GM21515 (cell line): ENCODE measurements at regions not wholly inside any gene's neighbourhood (a gene's known extent, or its start where the extent isn't known, plus 50 kb on each side); places are given as distances from the start of the nearest gene placed in this dataset.

ENCODE experiments used
- ATAC-seq: cut with Tn5 transposase; IDR thresholded peaks from one replicate; pipeline ENCODE4 v1.9.1; 2021; ENCODE audit not compliant: unreplicated experiment

DNA sequence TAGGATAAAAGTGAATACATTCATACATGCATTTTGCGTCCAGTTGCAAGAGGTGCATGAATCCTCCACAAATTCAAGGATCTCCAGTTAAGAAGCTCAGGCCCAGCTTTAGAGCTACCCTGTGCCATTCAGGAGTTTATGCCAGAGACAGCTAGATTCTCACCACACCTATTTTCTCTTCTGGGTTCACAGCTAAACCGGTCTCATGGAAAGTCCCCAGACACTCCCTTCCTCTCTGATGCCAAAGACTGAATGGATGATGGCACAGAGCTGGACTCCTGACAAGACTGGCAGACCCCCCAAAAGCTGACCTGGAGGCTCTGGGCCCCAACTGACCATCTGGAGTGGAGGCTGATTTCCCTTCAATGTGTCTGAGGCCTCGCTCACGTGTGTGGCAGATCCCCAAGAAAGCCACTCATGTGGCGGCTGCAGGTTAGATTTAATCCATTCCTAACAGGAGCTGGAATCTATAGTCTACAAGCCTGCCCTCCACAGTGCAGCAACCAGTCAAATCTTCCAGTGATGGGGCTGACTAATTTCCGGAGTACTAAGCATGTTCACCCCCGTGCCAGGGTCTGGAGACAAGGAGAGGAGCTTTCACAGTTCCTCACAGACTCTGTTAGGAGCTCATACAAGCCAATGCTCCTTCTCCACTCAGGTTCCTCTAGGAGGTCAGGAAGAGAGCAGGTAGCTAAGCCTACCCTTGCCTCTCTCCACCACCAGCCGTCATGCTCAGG is 257.1 kb downstream of the BCL11A start:
- ATAC-seq = no peak

DNA sequence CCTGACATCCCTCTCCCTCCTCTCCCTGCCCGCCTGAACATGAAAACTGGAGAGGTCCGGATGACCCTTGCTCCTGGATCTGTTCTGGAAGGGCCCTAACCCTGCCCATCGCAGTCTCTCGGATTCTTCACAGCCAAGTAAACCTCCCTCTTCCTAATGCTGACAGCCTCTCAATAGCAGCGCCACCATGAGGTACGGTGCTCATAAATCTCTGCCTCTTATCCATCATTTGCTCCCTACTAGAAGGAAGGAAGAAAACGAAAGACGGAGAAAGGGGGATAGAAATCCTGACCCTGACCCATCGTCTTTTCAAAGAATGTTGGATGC is 257.9 kb downstream of the BCL11A start:
- ATAC-seq = no peak

DNA sequence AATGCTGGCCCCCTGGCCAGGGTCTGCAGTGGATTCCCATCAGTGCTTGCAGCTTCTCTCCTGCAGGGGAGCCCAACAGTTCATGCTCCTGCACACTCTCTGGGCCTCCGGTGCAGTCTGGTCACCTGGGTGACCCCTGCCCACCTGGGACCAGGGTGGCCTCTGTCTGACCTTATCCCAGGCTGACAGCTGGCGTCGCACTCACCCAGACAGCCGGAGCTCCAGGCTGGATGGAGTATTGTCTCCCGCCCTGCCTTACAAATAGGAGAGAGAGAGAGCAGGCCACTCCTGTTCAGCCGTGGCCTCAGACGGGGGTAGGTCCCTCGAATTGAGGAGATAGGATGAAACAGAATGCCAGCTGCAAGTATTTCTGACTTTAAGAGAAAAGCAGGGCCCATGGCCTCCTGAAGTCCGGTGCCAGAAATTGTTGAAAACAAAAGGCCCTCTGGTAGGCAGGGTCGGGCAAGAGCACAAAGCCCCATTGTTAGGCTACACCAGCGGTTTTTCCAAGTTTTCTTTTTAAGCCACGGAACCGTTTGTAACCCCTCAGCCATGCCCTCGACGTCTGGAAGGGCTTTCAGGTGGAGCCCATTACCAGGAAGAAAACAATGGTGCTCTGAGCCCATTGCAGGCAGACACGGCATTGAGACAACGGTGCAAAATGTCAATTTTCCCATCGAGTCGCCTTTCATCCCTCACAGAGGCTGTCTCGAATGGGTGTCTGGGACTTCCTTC is 258.4 kb downstream of the BCL11A start:
- ATAC-seq = no peak

DNA sequence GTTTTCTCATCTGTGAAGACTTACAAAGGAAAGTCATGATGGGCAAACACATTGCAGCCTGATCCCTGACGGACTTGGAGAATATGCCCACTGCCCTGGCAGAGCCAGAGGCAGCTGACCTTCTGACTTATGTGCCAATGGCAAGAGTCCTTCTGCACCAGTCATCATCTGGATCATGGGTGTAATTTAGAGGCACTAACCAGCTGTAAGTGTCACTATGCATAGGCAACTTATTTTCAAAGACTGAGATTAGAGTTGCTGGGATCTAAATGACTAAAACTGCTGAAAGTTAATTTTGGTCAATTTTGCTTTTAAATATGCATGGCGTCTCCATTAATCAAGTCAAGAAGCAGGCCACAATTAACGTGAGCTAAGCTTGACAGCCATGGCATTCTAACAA is 261.2 kb downstream of the BCL11A start:
- ATAC-seq = no peak

DNA sequence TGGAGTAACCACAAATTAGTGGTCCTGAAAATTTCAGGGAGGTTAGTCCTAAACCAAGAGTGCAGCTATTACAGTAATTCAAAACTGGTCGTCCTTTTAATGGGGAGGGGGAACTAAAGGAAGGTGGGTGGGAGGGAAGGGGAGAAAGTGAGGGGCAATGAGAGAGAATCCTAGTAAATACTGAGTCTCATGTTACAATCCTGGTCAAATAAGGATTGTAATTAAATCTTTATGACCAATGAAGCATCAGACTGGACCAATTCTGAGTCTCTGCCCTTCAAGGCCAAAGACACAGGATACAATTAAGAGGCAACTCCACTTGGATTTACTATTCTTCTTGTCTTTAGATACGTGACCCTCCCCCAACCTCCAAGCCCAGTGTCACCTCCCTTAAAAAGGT is 262.9 kb downstream of the BCL11A start:
- ATAC-seq = no peak

DNA sequence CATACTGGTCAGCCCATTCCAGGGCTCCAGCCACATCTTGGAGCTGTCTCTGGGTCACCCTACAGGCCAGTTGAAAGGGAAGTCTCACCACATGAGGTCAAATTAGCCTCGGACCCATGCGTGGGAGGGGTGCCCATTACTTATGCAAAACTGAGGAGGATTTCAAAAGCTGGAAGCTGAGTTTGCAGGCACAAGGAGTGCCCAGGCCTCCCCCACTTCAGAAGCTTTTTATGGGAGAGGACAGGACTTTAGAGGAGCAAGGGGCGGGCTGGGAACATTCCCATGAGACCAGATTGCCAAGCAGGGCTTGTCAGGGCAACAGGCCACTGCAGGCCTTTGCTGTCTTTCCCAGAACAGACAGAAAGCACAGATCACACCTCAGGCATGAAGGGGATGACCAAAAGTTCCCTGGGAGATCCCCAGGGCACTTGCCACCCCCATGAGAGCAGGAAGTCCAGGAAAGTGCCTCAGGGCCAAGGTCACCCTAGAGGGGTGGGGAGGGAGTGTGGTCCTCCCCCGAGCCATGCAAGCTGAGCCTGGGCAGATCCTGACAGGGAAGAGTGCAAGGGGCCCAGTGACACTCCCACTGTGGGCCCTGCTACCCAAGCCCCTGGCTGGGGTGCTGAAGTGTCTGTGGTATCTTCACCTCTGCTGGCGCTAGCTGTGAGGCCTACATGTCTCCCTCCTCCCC is 267.7 kb downstream of the BCL11A start:
- ATAC-seq = no peak

DNA sequence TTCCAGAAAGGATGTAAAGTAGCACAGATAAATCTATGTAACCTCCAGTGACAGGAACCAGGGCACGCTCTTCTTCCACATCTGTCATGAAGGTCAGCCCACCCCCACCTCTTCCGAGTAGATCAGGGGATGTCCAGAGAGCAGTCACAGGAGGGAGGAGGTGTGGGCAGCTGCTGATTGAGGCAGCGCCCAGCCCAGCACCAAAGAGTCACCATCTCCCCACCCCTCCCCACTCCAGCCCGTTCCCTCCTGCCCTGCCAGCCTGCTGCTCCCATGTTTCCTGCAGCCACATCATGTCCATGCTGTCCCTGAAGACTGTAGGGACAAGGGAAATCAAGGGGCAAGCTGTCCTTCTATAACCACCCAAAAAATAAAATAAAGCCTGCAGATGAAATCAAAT is 269.8 kb downstream of the BCL11A start:
- ATAC-seq = no peak

DNA sequence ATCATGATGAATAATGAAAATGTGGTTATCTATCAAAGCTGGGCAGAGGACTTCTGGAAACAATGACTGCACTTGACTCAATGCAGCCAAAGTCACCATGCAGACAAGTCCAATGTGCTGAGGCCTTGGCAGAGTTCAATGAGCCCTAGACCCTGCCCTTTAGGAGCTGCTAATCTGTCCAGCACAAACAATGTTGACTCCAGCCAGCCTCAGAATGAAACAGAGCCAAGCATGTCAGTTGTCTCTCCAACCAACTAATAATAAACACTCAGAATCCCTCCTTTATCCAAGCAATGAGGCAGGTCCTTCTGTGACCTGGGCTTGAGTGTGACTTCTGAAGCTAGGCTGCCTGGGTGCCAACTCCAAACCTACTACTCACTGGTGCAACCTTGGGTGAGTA is 270.6 kb downstream of the BCL11A start:
- ATAC-seq = no peak

DNA sequence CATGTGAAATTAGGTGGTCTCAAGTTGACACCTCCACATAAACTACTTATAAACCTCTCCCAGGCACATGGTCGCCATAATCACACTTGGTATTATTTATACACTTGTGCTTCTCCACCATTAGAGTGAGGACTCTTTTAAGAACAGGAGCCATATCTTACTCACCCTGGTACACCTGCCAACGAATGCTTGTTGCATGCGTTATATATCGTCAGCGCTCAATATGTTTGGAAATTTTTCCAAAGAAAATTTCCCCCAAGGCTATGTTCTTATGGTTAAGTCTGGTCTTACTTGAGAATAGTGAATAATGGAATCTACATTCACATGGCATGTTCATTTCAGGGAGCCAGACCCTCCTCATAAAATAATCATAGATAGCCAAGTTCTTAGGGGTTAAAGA is 271.7 kb downstream of the BCL11A start:
- ATAC-seq = no peak

DNA sequence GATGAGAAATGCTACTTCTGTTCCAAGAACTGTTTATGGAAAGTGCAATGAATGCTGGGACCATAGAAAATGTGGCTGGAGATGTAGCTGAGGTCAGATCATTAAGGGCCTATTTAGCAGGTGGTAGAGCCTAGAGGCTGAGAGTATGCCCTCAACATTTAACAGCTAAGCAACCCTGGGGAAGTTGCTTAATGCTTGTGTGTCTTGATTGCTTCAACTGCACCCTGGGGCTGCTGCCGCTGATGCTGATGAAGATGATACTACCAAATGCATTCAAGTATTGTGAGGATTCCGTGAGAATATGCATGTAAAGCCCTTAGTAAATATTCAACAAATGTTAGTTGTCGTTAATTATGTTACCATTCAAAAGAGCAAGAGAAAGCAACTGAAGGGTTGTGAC is 273.2 kb downstream of the BCL11A start:
- ATAC-seq = no peak

DNA sequence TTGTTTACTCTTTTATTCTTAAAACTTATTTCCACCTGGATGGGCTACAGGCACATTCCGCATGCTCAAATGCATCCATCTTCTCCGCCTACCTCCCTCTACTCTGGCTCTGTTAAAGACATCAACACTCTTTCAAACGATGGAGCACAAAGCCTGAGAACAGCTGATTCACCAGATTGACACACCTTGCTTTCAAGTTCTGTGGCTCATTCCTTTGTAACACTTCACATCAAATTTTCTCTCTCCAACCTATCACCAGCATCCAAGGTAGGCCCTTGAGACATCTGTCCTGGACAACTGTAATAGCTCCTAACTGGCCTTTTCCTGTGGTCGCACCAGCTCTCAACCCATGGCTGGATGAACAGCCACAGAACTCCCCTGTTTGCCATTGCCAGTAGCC is 274.5 kb downstream of the BCL11A start:
- ATAC-seq = no peak

DNA sequence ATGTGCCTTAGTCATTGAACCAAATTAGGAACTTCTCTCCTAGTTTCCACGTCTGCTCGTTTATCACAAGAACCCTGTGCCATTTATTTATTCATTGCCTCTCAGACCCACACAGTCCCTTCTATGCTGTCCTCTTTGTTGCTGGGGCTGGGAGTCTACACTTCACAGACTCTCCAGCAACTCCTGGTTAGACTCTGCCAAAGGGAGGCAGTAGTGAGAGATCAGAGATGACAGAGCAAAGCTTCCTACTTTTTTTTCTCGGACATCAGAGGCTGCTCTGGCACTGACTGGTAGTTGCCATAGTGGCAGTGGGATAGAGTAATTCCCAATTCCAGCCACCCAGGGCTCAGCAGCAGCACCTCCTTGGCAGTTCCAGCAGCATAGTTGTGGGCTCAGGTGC is 277.5 kb downstream of the BCL11A start:
- no peak for ATAC-seq

DNA sequence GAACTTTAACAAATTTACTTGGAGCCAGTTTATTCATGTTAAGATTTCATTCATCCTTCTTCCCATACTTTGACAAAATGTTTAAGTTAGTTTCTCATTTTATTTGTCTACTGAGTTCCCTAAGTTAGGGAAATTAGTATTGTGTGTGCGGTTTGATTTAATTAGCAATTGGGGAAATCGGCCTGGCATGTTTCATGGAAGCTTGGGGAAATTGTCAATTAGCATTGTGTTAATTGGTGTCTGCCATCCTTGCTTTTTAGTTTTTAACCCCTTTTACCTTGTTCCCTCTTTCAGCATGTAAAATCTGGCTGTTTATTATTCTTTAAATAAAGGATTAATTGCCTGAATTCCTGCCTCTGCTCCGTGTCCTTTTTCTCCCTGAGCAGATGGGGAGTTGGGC is 279.6 kb downstream of the BCL11A start:
- no peak for ATAC-seq

DNA sequence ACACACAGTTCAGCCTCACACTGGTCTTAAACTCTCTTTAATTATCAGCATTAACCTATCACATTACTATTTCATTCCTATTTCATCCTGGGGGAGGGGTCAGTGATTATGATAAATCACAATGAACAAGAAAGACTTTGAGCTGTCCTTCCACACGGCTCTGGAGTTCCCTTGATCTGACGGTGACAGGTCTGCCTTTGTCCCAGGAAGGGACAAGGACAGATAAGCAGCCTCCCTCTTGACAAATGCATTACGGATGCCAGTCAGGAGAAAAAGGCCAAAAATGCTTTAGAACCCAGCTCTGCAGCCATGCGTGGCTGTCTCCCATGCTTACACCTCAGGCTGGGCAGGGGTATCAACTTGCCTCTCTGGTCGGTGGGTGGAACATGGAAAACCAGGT is 281.7 kb downstream of the BCL11A start:
- ATAC-seq = no peak

DNA sequence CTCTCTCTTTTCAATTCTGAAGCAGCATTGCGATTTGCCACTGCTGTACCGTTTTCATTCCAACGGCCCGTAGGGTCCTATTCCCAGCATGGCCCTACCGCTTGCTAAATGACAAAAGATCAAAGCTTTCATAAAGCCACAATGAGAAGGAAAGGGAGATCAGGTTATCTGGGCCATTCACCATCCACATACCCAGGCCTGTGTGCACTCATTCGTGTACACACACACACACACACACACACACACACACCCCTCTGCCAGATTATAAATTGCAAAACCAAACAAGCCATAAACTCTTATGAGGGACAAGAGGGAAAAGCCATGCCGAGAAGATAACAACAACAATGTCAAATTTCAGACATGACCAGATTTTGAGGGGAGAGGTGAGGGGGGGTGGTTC is 282.3 kb downstream of the BCL11A start:
- no peak for ATAC-seq

DNA sequence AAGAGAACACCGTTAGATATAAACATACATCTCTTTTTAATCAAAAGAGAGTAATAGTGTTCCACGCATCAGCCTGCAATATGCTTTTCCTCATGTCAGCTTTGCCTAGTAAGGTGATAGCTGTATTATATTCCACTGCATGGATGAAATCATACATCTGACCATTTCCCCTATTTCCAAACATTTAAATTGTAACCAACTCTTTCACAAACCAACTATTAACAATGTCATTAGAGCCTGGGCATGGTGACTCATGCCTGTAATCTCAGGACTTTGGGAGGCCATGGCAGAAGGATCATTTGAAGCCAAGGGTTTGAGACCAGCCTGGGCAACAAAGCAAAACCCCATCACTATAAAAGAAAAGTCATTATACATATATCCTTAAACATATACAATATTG is 284.8 kb downstream of the BCL11A start:
- ATAC-seq = no peak

DNA sequence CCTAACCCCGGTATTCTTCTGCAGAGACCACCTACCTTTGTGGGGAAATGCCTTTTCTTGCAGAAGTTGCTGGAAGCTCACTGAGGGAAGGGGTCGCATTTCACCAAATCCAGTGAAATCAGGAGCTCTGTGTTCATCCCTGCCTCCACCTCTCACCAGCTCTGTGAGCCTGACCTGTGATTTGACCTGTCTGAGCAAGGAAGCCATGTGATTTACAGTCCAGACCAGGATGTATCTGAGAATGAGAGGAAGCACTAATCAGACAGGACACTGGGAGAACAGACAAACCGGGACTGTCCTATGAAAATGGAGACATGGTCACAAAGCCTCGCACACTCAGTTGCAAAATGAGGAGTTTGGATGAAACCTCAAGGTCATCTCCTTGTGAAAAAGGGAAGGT is 285.4 kb downstream of the BCL11A start:
- ATAC-seq = no peak

DNA sequence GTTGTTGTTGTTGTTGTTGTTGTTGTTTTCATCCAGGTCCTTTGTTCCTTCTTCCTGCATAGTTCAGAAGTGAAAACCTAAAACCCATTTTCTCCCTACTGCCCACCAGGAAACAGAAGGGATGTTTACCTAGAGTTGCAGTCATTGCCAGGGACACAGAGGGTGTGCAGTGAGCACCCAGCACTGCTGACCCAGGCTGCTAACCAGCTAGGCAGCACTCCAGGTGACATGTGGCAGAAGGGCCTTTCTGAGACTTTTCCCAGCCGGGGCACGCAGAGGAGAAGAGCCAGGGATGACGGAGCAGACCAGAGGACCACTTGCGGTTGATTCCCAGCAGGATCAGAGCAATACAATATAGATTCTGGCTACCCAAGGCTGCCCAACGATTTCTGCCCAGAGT is 286.3 kb downstream of the BCL11A start:
- ATAC-seq = no peak

DNA sequence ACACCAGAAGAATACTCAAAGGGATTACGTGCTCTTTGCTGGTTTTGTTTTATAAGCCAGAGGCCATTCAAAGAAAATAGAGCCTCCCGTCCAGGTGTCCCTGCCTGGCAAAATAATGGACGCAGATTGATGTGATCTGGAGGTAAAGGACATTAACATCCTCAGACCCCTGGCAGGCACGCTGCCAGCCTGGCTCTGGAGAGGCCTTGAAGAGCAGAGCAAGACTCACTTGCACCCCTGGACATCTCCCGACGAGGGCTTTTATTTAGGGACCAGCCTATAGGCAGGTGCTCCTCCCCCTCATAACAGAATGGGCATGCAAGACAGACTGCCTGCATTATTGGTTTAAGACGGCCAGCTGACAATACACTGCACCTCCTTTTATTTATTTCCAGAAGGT is 291.3 kb downstream of the BCL11A start:
- ATAC-seq = no peak

DNA sequence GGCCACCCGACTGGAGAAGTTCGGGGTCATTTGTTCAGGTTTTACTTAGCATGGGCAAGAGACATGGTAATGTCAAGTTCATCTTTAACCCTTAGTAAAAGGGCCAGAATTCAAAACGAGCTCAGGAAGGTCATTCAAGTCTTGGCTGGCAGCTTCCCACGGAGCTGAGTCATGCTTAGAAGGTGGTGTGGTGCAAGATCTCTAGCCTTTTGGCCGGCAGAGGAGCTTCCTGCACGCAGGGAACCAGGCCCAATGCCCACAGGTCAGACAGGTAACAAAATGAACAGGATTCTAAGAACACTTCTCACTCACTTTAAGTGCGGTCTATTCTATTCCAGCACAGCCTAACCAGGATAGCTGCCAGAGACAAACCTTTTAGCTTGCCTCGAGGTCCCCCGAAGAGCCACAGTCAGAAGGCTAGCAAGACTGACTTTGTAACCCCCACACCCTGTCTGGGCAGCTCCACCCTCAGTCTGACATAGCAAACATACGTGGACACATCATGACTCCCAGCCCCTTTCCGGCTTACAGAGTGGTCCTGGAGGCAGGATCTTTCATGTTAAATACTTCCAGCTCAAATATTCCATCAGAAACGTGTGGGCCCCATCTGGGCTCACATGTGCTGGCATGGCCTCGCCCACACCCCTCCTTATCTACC is 292.7 kb downstream of the BCL11A start:
- ATAC-seq = no peak

DNA sequence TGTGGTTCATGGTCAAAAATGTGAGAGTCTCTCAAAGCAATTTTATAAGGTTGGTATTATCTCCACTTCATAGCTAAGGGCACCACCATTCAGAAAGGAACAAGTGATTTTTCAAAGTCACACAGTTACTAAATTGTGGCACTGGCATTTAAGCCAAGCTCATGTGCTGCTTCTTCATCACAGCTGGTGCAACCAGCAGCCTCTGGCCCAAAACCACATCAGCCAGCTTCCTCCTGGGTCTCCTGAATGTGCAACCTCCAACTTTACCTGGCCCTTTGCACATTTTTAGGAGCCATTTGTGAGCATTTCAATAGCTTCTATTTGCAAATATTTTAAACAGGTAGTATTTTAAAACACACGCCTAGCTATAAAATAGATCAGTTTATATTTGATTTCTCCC is 293.7 kb downstream of the BCL11A start:
- no peak for ATAC-seq

DNA sequence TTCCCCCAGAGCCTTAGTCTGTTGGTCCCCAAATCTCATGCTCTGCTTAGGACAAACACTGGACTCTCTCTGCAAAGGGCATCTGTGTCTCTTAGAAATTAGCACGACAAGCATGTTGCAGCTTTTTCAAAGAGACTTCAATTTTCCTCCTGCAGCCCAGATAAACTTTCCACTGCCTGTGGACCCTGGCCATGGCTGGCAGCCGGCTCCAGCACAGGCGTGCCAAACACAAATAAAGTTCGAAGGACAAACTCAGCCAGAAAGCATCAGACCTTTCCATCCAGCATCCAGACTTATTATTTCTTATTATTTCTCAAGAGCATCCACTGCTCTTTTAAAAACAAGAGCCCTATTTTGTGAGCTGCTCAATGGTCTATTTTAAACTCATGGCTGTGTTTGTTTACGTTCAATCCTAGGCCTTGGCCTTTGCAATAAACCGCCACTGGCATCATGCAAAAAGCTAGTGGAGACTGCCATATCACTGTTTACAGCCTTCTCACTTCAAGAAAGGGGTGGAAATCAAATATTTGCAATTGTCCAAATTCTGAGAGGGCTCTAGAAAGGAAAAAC is 300.8 kb downstream of the BCL11A start:
- ATAC-seq = no peak
